ENCODE measurements at regions not wholly inside any gene's neighbourhood (a gene's known extent, or its start where the extent isn't known, plus 50 kb on each side); places are given as distances from the start of the nearest gene placed in this dataset.
"Not testable (repeated sequence)": the region's sequence is repeated elsewhere in the genome, so short reads cannot be mapped to it uniquely, and the experiment has no call there.

GRCh38 chr12:46684243-46684642 lies 141.6 kb downstream of the SLC38A4 start:
- H3K27me3 ChIP-seq (ENCODE audit: control insufficient read depth in 3 of 3, insufficient read depth in 3 of 3, low read length in 3 of 3); H3K4me3 ChIP-seq (ENCODE audit: low read length in 3 of 3): not testable (repeated sequence)

GRCh38 chr12:46682148-46682547 lies 143.6 kb downstream of the SLC38A4 start:
- Histone ChIP-seq H3K4me1 (ENCODE audit: control insufficient read depth in 3 of 3, insufficient read depth in 3 of 3, low read length in 3 of 3) (peaks cover 3 to 14% (median 8%) of the 10 kb centered on the region in 3 donors), H3K27me3 (ENCODE audit: control insufficient read depth in 3 of 3, insufficient read depth in 3 of 3, low read length in 3 of 3) (no peaks in the 10 kb centered on the region), H3K27ac (ENCODE audit: low read depth, low read length) (no peak overlapping the region), H3K36me3 (ENCODE audit: control insufficient read depth in 3 of 3, insufficient read depth in 3 of 3, low read length in 3 of 3) (no peaks in the 10 kb centered on the region), H3K4me3 (ENCODE audit: low read length in 3 of 3) (no peak overlapping the region), H3K9ac (ENCODE audit: low read depth in 1 of 3, low read length in 3 of 3) (no peak overlapping the region), H3K9me3 (ENCODE audit: control insufficient read depth in 3 of 3, low read length in 3 of 3) (no peaks in the 10 kb centered on the region)

More at GRCh38 chr12:46684243-46684642, 141.6 kb downstream of the SLC38A4 start:
- H3K27ac ChIP-seq (ENCODE audit: low read depth, low read length); H3K4me1 ChIP-seq (ENCODE audit: control insufficient read depth in 3 of 3, insufficient read depth in 3 of 3, low read length in 3 of 3); H3K9me3 ChIP-seq (ENCODE audit: control insufficient read depth in 3 of 3, low read length in 3 of 3); H3K9ac ChIP-seq (ENCODE audit: low read depth in 1 of 3, low read length in 3 of 3); H3K36me3 ChIP-seq (ENCODE audit: control insufficient read depth in 3 of 3, insufficient read depth in 3 of 3, low read length in 3 of 3): not testable (repeated sequence)

- H3K27ac ChIP-seq (ENCODE audit: low read depth, low read length), result no peak overlapping the region
- no peak overlapping the region for H3K9ac ChIP-seq (ENCODE audit: low read depth in 1 of 3, low read length in 3 of 3)
- peaks cover 3 to 14% (median 8%) of the 10 kb centered on the region in 3 donors for H3K4me1 ChIP-seq (ENCODE audit: control insufficient read depth in 3 of 3, insufficient read depth in 3 of 3, low read length in 3 of 3)
- no peaks in the 10 kb centered on the region for H3K9me3 ChIP-seq (ENCODE audit: control insufficient read depth in 3 of 3, low read length in 3 of 3)
- H3K27me3 ChIP-seq (ENCODE audit: control insufficient read depth in 3 of 3, insufficient read depth in 3 of 3, low read length in 3 of 3), result no peaks in the 10 kb centered on the region
- H3K4me3 ChIP-seq (ENCODE audit: low read length in 3 of 3), result no peak overlapping the region
- H3K36me3 ChIP-seq (ENCODE audit: control insufficient read depth in 3 of 3, insufficient read depth in 3 of 3, low read length in 3 of 3), result no peaks in the 10 kb centered on the region
These were observed 145.3 kb downstream of the SLC38A4 start for GRCh38 chr12:46680506-46680905.

GRCh38 chr12:46679754-46680153 lies 146.0 kb downstream of the SLC38A4 start:
- H3K4me3 ChIP-seq (ENCODE audit: low read length in 3 of 3), result no peak overlapping the region
- no peaks in the 10 kb centered on the region for H3K9me3 ChIP-seq (ENCODE audit: control insufficient read depth in 3 of 3, low read length in 3 of 3)
- no peaks in the 10 kb centered on the region for H3K27me3 ChIP-seq (ENCODE audit: control insufficient read depth in 3 of 3, insufficient read depth in 3 of 3, low read length in 3 of 3)
- no peak overlapping the region for H3K9ac ChIP-seq (ENCODE audit: low read depth in 1 of 3, low read length in 3 of 3)
- no peaks in the 10 kb centered on the region for H3K36me3 ChIP-seq (ENCODE audit: control insufficient read depth in 3 of 3, insufficient read depth in 3 of 3, low read length in 3 of 3)
- no peak overlapping the region for H3K27ac ChIP-seq (ENCODE audit: low read depth, low read length)
- H3K4me1 ChIP-seq (ENCODE audit: control insufficient read depth in 3 of 3, insufficient read depth in 3 of 3, low read length in 3 of 3), result peaks cover 3 to 14% (median 8%) of the 10 kb centered on the region in 3 donors

- Histone ChIP-seq H3K27ac (ENCODE audit: low read depth, low read length) (no peak overlapping the region), H3K9me3 (ENCODE audit: control insufficient read depth in 3 of 3, low read length in 3 of 3) (no peaks in the 10 kb centered on the region), H3K4me1 (ENCODE audit: control insufficient read depth in 3 of 3, insufficient read depth in 3 of 3, low read length in 3 of 3) (peaks cover 3 to 14% (median 8%) of the 10 kb centered on the region in 3 donors), H3K36me3 (ENCODE audit: control insufficient read depth in 3 of 3, insufficient read depth in 3 of 3, low read length in 3 of 3) (no peaks in the 10 kb centered on the region), H3K9ac (ENCODE audit: low read depth in 1 of 3, low read length in 3 of 3) (no peak overlapping the region), H3K27me3 (ENCODE audit: control insufficient read depth in 3 of 3, insufficient read depth in 3 of 3, low read length in 3 of 3) (no peaks in the 10 kb centered on the region), H3K4me3 (ENCODE audit: low read length in 3 of 3) (no peak overlapping the region)
These were observed 147.4 kb downstream of the SLC38A4 start for GRCh38 chr12:46678426-46678825.

GRCh38 chr12:46677749-46678148 lies 148.0 kb downstream of the SLC38A4 start:
- Histone ChIP-seq H3K27ac (ENCODE audit: low read depth, low read length) (no peak overlapping the region), H3K36me3 (ENCODE audit: control insufficient read depth in 3 of 3, insufficient read depth in 3 of 3, low read length in 3 of 3) (no peaks in the 10 kb centered on the region)

GRCh38 chr12:46676797-46677520 lies 148.8 kb downstream of the SLC38A4 start:
- no peak overlapping the region for H3K4me3 ChIP-seq (ENCODE audit: low read length in 3 of 3)
- no peak overlapping the region for H3K27ac ChIP-seq (ENCODE audit: low read depth, low read length)
- no peaks in the 10 kb centered on the region for H3K9me3 ChIP-seq (ENCODE audit: control insufficient read depth in 3 of 3, low read length in 3 of 3)
- H3K27me3 ChIP-seq (ENCODE audit: control insufficient read depth in 3 of 3, insufficient read depth in 3 of 3, low read length in 3 of 3), result no peaks in the 10 kb centered on the region
- no peaks in the 10 kb centered on the region for H3K36me3 ChIP-seq (ENCODE audit: control insufficient read depth in 3 of 3, insufficient read depth in 3 of 3, low read length in 3 of 3)
- H3K4me1 ChIP-seq (ENCODE audit: control insufficient read depth in 3 of 3, insufficient read depth in 3 of 3, low read length in 3 of 3), result peaks cover 3 to 14% (median 8%) of the 10 kb centered on the region in 3 donors
- H3K9ac ChIP-seq (ENCODE audit: low read depth in 1 of 3, low read length in 3 of 3), result no peak overlapping the region

More at GRCh38 chr12:46677749-46678148, 148.0 kb downstream of the SLC38A4 start:
- Histone ChIP-seq H3K9ac (ENCODE audit: low read depth in 1 of 3, low read length in 3 of 3) (no peak overlapping the region), H3K9me3 (ENCODE audit: control insufficient read depth in 3 of 3, low read length in 3 of 3) (no peaks in the 10 kb centered on the region), H3K4me3 (ENCODE audit: low read length in 3 of 3) (no peak overlapping the region), H3K4me1 (ENCODE audit: control insufficient read depth in 3 of 3, insufficient read depth in 3 of 3, low read length in 3 of 3) (peaks cover 3 to 14% (median 8%) of the 10 kb centered on the region in 3 donors), H3K27me3 (ENCODE audit: control insufficient read depth in 3 of 3, insufficient read depth in 3 of 3, low read length in 3 of 3) (no peaks in the 10 kb centered on the region)

- no peak overlapping the region for H3K4me3 ChIP-seq (ENCODE audit: low read length in 3 of 3)
- H3K27ac ChIP-seq (ENCODE audit: low read depth, low read length), result no peak overlapping the region
These were observed 149.4 kb downstream of the SLC38A4 start for GRCh38 chr12:46676396-46676795.

GRCh38 chr12:46675736-46676135 lies 150.1 kb downstream of the SLC38A4 start:
- Histone ChIP-seq H3K4me3 (ENCODE audit: low read length in 3 of 3) (no peak overlapping the region), H3K27me3 (ENCODE audit: control insufficient read depth in 3 of 3, insufficient read depth in 3 of 3, low read length in 3 of 3) (no peaks in the 10 kb centered on the region), H3K4me1 (ENCODE audit: control insufficient read depth in 3 of 3, insufficient read depth in 3 of 3, low read length in 3 of 3) (peaks cover 3 to 14% (median 8%) of the 10 kb centered on the region in 3 donors), H3K36me3 (ENCODE audit: control insufficient read depth in 3 of 3, insufficient read depth in 3 of 3, low read length in 3 of 3) (no peaks in the 10 kb centered on the region), H3K9me3 (ENCODE audit: control insufficient read depth in 3 of 3, low read length in 3 of 3) (no peaks in the 10 kb centered on the region), H3K9ac (ENCODE audit: low read depth in 1 of 3, low read length in 3 of 3) (no peak overlapping the region), H3K27ac (ENCODE audit: low read depth, low read length) (no peak overlapping the region)

More at GRCh38 chr12:46676396-46676795, 149.4 kb downstream of the SLC38A4 start:
- peaks cover 3 to 14% (median 8%) of the 10 kb centered on the region in 3 donors for H3K4me1 ChIP-seq (ENCODE audit: control insufficient read depth in 3 of 3, insufficient read depth in 3 of 3, low read length in 3 of 3)
- H3K9ac ChIP-seq (ENCODE audit: low read depth in 1 of 3, low read length in 3 of 3), result no peak overlapping the region
- no peaks in the 10 kb centered on the region for H3K36me3 ChIP-seq (ENCODE audit: control insufficient read depth in 3 of 3, insufficient read depth in 3 of 3, low read length in 3 of 3)
- H3K27me3 ChIP-seq (ENCODE audit: control insufficient read depth in 3 of 3, insufficient read depth in 3 of 3, low read length in 3 of 3), result no peaks in the 10 kb centered on the region
- H3K9me3 ChIP-seq (ENCODE audit: control insufficient read depth in 3 of 3, low read length in 3 of 3), result no peaks in the 10 kb centered on the region

- Histone ChIP-seq H3K9me3 (ENCODE audit: control insufficient read depth in 3 of 3, low read length in 3 of 3) (no peaks in the 10 kb centered on the region), H3K4me1 (ENCODE audit: control insufficient read depth in 3 of 3, insufficient read depth in 3 of 3, low read length in 3 of 3) (peaks cover 3 to 8% (median 6%) of the 10 kb centered on the region in 3 donors), H3K27ac (ENCODE audit: low read depth, low read length) (no peak overlapping the region), H3K9ac (ENCODE audit: low read depth in 1 of 3, low read length in 3 of 3) (no peak overlapping the region), H3K4me3 (ENCODE audit: low read length in 3 of 3) (no peak overlapping the region), H3K36me3 (ENCODE audit: control insufficient read depth in 3 of 3, insufficient read depth in 3 of 3, low read length in 3 of 3) (no peaks in the 10 kb centered on the region), H3K27me3 (ENCODE audit: control insufficient read depth in 3 of 3, insufficient read depth in 3 of 3, low read length in 3 of 3) (no peaks in the 10 kb centered on the region)
These were observed 151.0 kb downstream of the SLC38A4 start for GRCh38 chr12:46674800-46675199.
